Stimulated activated naive CD8-positive, alpha-beta T cell treated with anti-CD3 and anti-CD28 coated beads, Interleukin-15, amount 100 ng/mL, for 72 hours (primary cell): ENCODE measurements at regions not wholly inside any gene's neighbourhood (a gene's known extent, or its start where the extent isn't known, plus 50 kb on each side); places are given as distances from the start of the nearest gene placed in this dataset.
"Not testable (repeated sequence)": the region's sequence is repeated elsewhere in the genome, so short reads cannot be mapped to it uniquely, and the experiment has no call there.

Source experiments
- ATAC-seq: fragments of 150-1000 bp; cut with Tn5 transposase; 2 replicates; pipeline ENCODE4 v1.10.0; 2021; ENCODE audit warnings: mild to moderate bottlenecking, moderate library complexity
- DNase-seq, 2 donors: peaks; one replicate each; pipeline ENCODE4 v3.0.0; 2021 to 2022
- H3K27ac Mint-ChIP-seq, 2 donors: one replicate each; pipeline ENCODE4 v1.8.0; 2022; ENCODE audit warnings: mild to moderate bottlenecking in 2 of 2, mixed read lengths in 2 of 2, moderate library complexity in 2 of 2
- H3K27me3 Mint-ChIP-seq: one replicate; pipeline ENCODE4 v1.8.0; 2022; ENCODE audit warnings: mixed read lengths
- H3K4me1 Mint-ChIP-seq: one replicate; pipeline ENCODE4 v1.8.0; 2022; ENCODE audit warnings: mild to moderate bottlenecking, mixed read lengths
- H3K4me3 Mint-ChIP-seq, 2 donors: one replicate each; pipeline ENCODE4 v1.8.0; 2022; ENCODE audit warnings: mild to moderate bottlenecking in 2 of 2, mixed read lengths in 2 of 2, moderate library complexity in 1 of 2
- H3K9me3 Mint-ChIP-seq, 2 donors: one replicate each; pipeline ENCODE4 v1.8.0; 2022; ENCODE audit warnings: mixed read lengths in 2 of 2

DNA sequence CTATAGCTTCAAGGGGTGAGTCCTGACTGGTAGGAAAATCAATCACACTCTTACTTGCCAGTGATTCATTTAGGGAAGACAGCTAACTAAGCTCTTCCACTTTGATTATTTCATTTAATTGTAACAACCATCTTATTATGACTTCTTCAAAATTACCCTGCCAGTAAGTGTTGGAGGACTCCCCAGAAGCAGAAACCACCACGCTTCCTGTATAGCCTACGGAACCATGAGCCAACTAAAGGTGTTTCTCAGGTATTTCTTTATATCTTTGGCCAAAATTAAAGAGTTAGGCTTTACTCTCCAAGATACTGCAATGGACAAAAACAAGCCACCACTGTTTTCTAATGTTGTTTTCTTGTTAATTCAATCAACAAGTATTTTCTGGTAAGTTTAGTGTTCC is 61.0 kb downstream of the FOXD4L5 start:
- not testable (repeated sequence) for H3K4me3 Mint-ChIP-seq, H3K9me3 Mint-ChIP-seq, H3K27ac Mint-ChIP-seq, ATAC-seq, H3K27me3 Mint-ChIP-seq, H3K4me1 Mint-ChIP-seq
- DNase-seq: peak; percentile 3 to 52

DNA sequence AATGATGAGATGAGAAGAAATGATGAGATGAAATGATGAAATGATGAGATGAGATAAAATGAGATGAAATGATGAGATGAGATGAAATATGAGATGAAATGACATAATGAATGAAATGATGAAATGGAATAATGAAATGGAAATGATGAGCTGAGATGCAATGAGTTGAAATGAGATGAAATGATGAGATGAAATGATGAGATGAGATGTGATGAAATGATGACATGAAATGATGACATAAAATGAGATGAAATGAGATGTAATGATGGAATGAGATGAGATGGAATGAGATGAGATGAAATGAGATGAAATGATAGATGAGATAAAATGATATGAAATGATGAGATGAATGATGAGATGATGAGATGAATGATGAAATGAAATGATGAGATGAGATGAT is 76.2 kb downstream of the FOXD4L5 start:
- Mint-ChIP-seq H3K9me3 (peaks cover 22 to 36% of the 10 kb centered on the region in 2 donors), H3K27ac (peak overlapping the region in 1 of 2 donors; percentile 99), H3K27me3 (peaks cover 32% of the 10 kb centered on the region)
- not testable (repeated sequence) for DNase-seq, H3K4me3 Mint-ChIP-seq, ATAC-seq, H3K4me1 Mint-ChIP-seq

- not testable (repeated sequence) for H3K4me3 Mint-ChIP-seq, ATAC-seq, H3K4me1 Mint-ChIP-seq, DNase-seq
- peaks cover 32% of the 10 kb centered on the region for H3K27me3 Mint-ChIP-seq
- peak overlapping the region in 1 of 2 donors; percentile 93 for H3K27ac Mint-ChIP-seq
- H3K9me3 Mint-ChIP-seq: peaks cover 22 to 36% of the 10 kb centered on the region in 2 donors
Observed at GRCh38 chr9:65207273-65207672, 77.7 kb downstream of the FOXD4L5 start.

DNA sequence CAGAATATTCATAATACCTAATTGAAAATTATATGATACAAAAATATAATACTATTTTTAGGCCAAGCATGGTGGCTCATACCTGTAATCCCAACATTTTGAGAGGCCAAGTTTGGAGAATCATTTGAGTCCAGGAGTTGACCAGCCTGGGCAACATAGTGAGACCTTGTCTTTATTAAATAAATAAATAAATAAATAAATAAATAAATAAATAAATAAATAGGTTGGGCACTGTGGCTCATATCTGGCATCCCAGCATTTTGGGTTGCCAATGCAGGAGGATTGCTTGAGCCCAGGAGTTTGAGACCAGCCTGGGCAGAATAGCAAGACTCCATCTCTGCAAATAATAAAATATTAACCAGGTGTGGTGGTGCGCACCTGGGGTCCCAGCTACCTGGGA is 79.2 kb downstream of the FOXD4L5 start:
- H3K4me1 Mint-ChIP-seq, DNase-seq, H3K4me3 Mint-ChIP-seq, ATAC-seq, H3K27ac Mint-ChIP-seq: not testable (repeated sequence)
- peaks cover 22 to 36% of the 10 kb centered on the region in 2 donors for H3K9me3 Mint-ChIP-seq
- H3K27me3 Mint-ChIP-seq: peaks cover 32% of the 10 kb centered on the region

DNA sequence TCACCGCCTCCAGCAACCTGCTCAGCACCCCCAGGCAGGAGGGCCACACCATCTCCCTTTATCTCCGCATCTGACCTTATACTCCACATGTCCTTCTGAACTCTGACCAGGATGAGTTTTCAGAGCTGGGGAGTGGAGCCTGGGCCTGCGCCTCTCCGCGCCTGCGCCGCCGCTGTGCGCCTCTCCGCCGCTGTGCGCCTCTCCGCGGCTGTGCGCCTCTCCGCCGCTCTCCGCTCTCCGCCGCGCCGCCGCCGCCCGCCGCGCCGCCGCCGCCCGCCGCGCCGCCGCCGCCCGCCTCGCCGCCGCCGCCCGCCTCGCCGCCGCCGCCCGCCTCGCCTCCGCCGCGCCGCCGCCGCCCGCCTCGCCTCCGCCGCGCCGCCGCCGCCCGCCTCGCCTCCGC is 89.2 kb downstream of the FOXD4L5 start:
- not testable (repeated sequence) for H3K9me3 Mint-ChIP-seq, H3K27ac Mint-ChIP-seq, H3K4me1 Mint-ChIP-seq, DNase-seq, ATAC-seq, H3K4me3 Mint-ChIP-seq, H3K27me3 Mint-ChIP-seq

- H3K4me3 Mint-ChIP-seq, H3K4me1 Mint-ChIP-seq, H3K27me3 Mint-ChIP-seq, H3K27ac Mint-ChIP-seq, DNase-seq, ATAC-seq, H3K9me3 Mint-ChIP-seq: not testable (repeated sequence)
Observed at GRCh38 chr9:65155937-65156336, 129.1 kb downstream of the FOXD4L5 start.
